HCT116 (cell line): ENCODE measurements at regions not wholly inside any gene's neighbourhood (a gene's known extent, or its start where the extent isn't known, plus 50 kb on each side); places are given as distances from the start of the nearest gene placed in this dataset.

ENCODE experiments used
- ATAC-seq: fragments of 200-7000 bp; cut with Tn5 transposase; 2 replicates; pipeline ENCODE4 v1.9.1; 2020; ENCODE audit warnings: mild to moderate bottlenecking, moderate library complexity
- BruUV-seq: library from RNA; stranded (reverse); fragments of 400-500 nt; replicated peaks from 2 replicates; lab custom pipeline; 2021; lab: Mats Ljungman, UMichigan
- CTCF ChIA-PET: fragments of 300-600 bp; sonication (Branson Sonifier 250); formaldehyde crosslinking; loops from one replicate; lab custom pipeline; 2021; ENCODE audit warnings: antibody characterized with exemption; lab: Charles Lee
- POLR2A ChIA-PET: fragments of 300-600, 350-600 bp; sonication (Branson Sonifier 250); formaldehyde crosslinking; loops from one replicate; lab custom pipeline; 2021; ENCODE audit warnings: antibody characterized with exemption; lab: Charles Lee
- RAD21 ChIA-PET, 2 experiments: fragments of 300-600 bp; sonication (Branson Sonifier 250); formaldehyde crosslinking; loops; one replicate each; lab custom pipeline; 2023; ENCODE audit warnings: low total read pairs in 2 of 2; ENCODE audit not compliant: uncharacterized antibody in 2 of 2, unreplicated experiment in 2 of 2, low non-redundant PET in 1 of 2; lab: Charles Lee
- DNase-seq: peaks from one replicate; pipeline ENCODE4 v3.0.0-alpha.2; 2010; ENCODE audit warnings: low read depth, low spot score
- H2AFZ ChIP-seq: fragments of 200-600 bp; shearing (Covaris generic), sonication (generic); 2 replicates; pipeline ENCODE4 v1.6.1; 2017; ENCODE audit warnings: low read depth, mixed run types, mixed read lengths, antibody characterized with exemption, low read length; ENCODE audit not compliant: poor library complexity, severe bottlenecking
- H3K27ac ChIP-seq: 2 replicates; pipeline ENCODE4 v1.5.1; 2012; ENCODE audit warnings: low read depth, low read length
- H3K27me3 ChIP-seq: fragments of 200-600 bp; sonication (generic); 2 replicates; pipeline ENCODE4 v1.6.1; 2016; ENCODE audit warnings: mixed run types, low read length, mixed read lengths; ENCODE audit not compliant: insufficient read depth
- H3K36me3 ChIP-seq, 2 experiments: fragments of 200-500 bp in 1 of 2; fragments of 200-600 bp in 1 of 2; sonication (Bioruptor generic) in 1 of 2; sonication (generic) in 1 of 2; 2 replicates each; pipeline versions ENCODE4 v1.5.1 to v1.6.1; 2014 to 2016; ENCODE audit warnings: low read length in 2 of 2, inconsistent platforms in 1 of 2, mixed read lengths in 1 of 2, mixed run types in 1 of 2; ENCODE audit not compliant: insufficient read depth in 2 of 2, control insufficient read depth in 1 of 2
- H3K4me1 ChIP-seq, 2 experiments: fragments of 200-600 bp in 1 of 2; sonication (generic) in 1 of 2; 2 replicates each; pipeline versions ENCODE4 v1.5.1 to v1.6.1; 2012 to 2017; ENCODE audit warnings: low read length in 2 of 2, inconsistent platforms in 1 of 2, mild to moderate bottlenecking in 1 of 2, mixed read lengths in 1 of 2, mixed run types in 1 of 2, moderate library complexity in 1 of 2; ENCODE audit not compliant: insufficient read depth in 2 of 2, control insufficient read depth in 1 of 2
- H3K4me2 ChIP-seq: fragments of 200-600 bp; sonication (generic); 2 replicates; pipeline ENCODE4 v1.6.1; 2017; ENCODE audit warnings: mixed run types, low read length, mixed read lengths
- H3K4me3 ChIP-seq, 2 experiments: fragments of 200-600 bp in 1 of 2; sonication (generic) in 1 of 2; replicated peaks in 1 of 2; 2 replicates each; pipeline ENCODE4 v1.5.1; 2011 to 2016; ENCODE audit warnings: low read length in 2 of 2, control low read depth in 1 of 2, low read depth in 1 of 2, mild to moderate bottlenecking in 1 of 2, mixed read lengths in 1 of 2, mixed run types in 1 of 2
- H3K79me2 ChIP-seq: fragments of 200-600 bp; sonication (generic); 2 replicates; pipeline ENCODE4 v1.6.1; 2017; ENCODE audit warnings: mild to moderate bottlenecking, mixed run types, low read length, moderate library complexity, mixed read lengths; ENCODE audit not compliant: insufficient read depth
- H3K9ac ChIP-seq: fragments of 200-600 bp; sonication (generic); 2 replicates; pipeline ENCODE4 v1.6.1; 2016; ENCODE audit warnings: low read length, mixed read lengths
- H3K9me2 ChIP-seq: fragments of 200-600 bp; sonication (generic), shearing (Covaris generic); 2 replicates; pipeline ENCODE4 v1.6.1; 2017; ENCODE audit warnings: mixed run types, mild to moderate bottlenecking, moderate library complexity; ENCODE audit not compliant: insufficient read depth
- H3K9me3 ChIP-seq, 2 experiments: fragments of 200-500 bp in 1 of 2; fragments of 200-600 bp in 1 of 2; sonication (Bioruptor generic) in 1 of 2; sonication (generic) in 1 of 2; 2 replicates each; pipeline ENCODE4 v1.6.1; 2014 to 2017; ENCODE audit warnings: low read length in 2 of 2, mixed read lengths in 2 of 2, inconsistent platforms in 1 of 2, low read depth in 1 of 2, mild to moderate bottlenecking in 1 of 2, mixed run types in 1 of 2, moderate library complexity in 1 of 2; ENCODE audit not compliant: control insufficient read depth in 1 of 2, insufficient read depth in 1 of 2
- H4K20me1 ChIP-seq: fragments of 200-600 bp; sonication (generic), shearing (Covaris generic); 2 replicates; pipeline ENCODE4 v1.6.1; 2017; ENCODE audit warnings: mixed run types, mild to moderate bottlenecking, moderate library complexity; ENCODE audit not compliant: insufficient read depth
- CEBPB ChIP-seq: IDR thresholded peaks from 2 replicates; pipeline ENCODE4 v1.6.1; 2012; ENCODE audit warnings: low read depth
- CTCF ChIP-seq, 3 experiments: fragments of 200-600 bp in 1 of 3; sonication (generic) in 1 of 3; IDR thresholded peaks in 2 of 3; conservative IDR thresholded peaks in 1 of 3; 2 replicates each; pipeline ENCODE4 v1.5.1; 2012 to 2017; ENCODE audit warnings: low read depth in 2 of 3, low read length in 2 of 3, antibody characterized with exemption in 1 of 3, borderline replicate concordance in 1 of 3, control low read depth in 1 of 3, mild to moderate bottlenecking in 1 of 3, mixed read lengths in 1 of 3, mixed run types in 1 of 3, moderate library complexity in 1 of 3; ENCODE audit not compliant: insufficient read depth in 1 of 3
- EGR1 ChIP-seq: IDR thresholded peaks from 2 replicates; pipeline ENCODE4 v1.6.1; 2012; ENCODE audit warnings: low read depth
- JUND ChIP-seq: IDR thresholded peaks from 2 replicates; pipeline ENCODE4 v1.6.1; 2012
- POLR2AphosphoS5 ChIP-seq: IDR thresholded peaks from 2 replicates; pipeline ENCODE4 v1.6.1; 2011; ENCODE audit warnings: mild to moderate bottlenecking, low read depth, low read length, moderate library complexity
- intact Hi-C: fragments of 100-400 bp; cut with micrococcal nuclease; formaldehyde crosslinking; loops from 2 replicates; pipeline ENCODE4 v1.10.0; 2022
- TF ChIP-seq, protein P1 (sequence below): IDR thresholded peaks from 2 replicates; pipeline ENCODE4 v1.6.1; 2011; ENCODE audit warnings: mild to moderate bottlenecking, low read length, moderate library complexity; ENCODE audit not compliant: insufficient replicate concordance; ENCODE audit errors: extremely low read depth
- TF ChIP-seq, protein P2 (sequence below): IDR thresholded peaks from 2 replicates; pipeline ENCODE4 v1.6.1; 2012

- TF ChIP-seq, protein P1, sequence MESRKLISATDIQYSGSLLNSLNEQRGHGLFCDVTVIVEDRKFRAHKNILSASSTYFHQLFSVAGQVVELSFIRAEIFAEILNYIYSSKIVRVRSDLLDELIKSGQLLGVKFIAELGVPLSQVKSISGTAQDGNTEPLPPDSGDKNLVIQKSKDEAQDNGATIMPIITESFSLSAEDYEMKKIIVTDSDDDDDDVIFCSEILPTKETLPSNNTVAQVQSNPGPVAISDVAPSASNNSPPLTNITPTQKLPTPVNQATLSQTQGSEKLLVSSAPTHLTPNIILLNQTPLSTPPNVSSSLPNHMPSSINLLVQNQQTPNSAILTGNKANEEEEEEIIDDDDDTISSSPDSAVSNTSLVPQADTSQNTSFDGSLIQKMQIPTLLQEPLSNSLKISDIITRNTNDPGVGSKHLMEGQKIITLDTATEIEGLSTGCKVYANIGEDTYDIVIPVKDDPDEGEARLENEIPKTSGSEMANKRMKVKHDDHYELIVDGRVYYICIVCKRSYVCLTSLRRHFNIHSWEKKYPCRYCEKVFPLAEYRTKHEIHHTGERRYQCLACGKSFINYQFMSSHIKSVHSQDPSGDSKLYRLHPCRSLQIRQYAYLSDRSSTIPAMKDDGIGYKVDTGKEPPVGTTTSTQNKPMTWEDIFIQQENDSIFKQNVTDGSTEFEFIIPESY: no peak
- TF ChIP-seq CTCF (IDR thresholded peaks at IDR 0.05 in 2 of 3, conservative IDR thresholded peaks at IDR 0.05 in 1 of 3; ENCODE audit: borderline replicate concordance in 1 of 3, insufficient read depth in 1 of 3, low read depth in 2 of 3, low read length in 2 of 3) (no peak), CEBPB (no peak), POLR2AphosphoS5 (no peak), EGR1 (no peak), JUND (no peak)
Observed at GRCh38 chr14:38129192-38129591, 78.5 kb upstream of the SSTR1 start (continued).

- POLR2A ChIA-PET: no interaction called here
- no TSS peak for BruUV-seq
- DNase-seq: no peak
Observed at GRCh38 chr14:38129705-38130104, 78.0 kb upstream of the SSTR1 start.

More at GRCh38 chr14:38129705-38130104, 78.0 kb upstream of the SSTR1 start:
- intact Hi-C loops: no loop called here
- no peak for ATAC-seq
- TF ChIP-seq, protein P1: no peak
- TF ChIP-seq POLR2AphosphoS5 (no peak), JUND (no peak)
- TF ChIP-seq, protein P2, sequence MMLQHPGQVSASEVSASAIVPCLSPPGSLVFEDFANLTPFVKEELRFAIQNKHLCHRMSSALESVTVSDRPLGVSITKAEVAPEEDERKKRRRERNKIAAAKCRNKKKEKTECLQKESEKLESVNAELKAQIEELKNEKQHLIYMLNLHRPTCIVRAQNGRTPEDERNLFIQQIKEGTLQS: no peak
- Histone ChIP-seq H3K9me3 (0 out of 4 replicates have a peak, but pooled peaks cover 0 to 3% of the 10 kb centered on the region in 2 experiments), H3K9ac (no peak overlapping the region), H3K27me3 (no peaks in the 10 kb centered on the region), H4K20me1 (no peaks in the 10 kb centered on the region), H3K9me2 (no peaks in the 10 kb centered on the region), H3K4me3 (no peak overlapping the region), H3K27ac (no peak overlapping the region), H2AFZ (no peak overlapping the region), H3K36me3 (no peaks in the 10 kb centered on the region), H3K79me2 (no peaks in the 10 kb centered on the region), H3K4me2 (no peak overlapping the region), H3K4me1 (no peaks in the 10 kb centered on the region)
- RAD21 ChIA-PET: no interaction called here
- CTCF ChIA-PET: no interaction called here
